GM12892 (cell line): ENCODE measurements at regions not wholly inside any gene's neighbourhood (a gene's known extent, or its start where the extent isn't known, plus 50 kb on each side); places are given as distances from the start of the nearest gene placed in this dataset.

ENCODE experiments used
- POLR2A ChIP-seq: IDR thresholded peaks from 2 replicates; pipeline ENCODE4 v1.6.1; 2011; ENCODE audit warnings: low read depth, low read length, control low read depth
- TAF1 ChIP-seq: IDR thresholded peaks from 2 replicates; pipeline ENCODE4 v1.6.1; 2011; ENCODE audit warnings: low read depth, mild to moderate bottlenecking, control low read depth, low read length, borderline replicate concordance

- TF ChIP-seq POLR2A (no peak), TAF1 (no peak)
Observed at GRCh38 chr6:50958148-50958697, 139.6 kb downstream of the TFAP2B start.
